ENCODE measurements at regions not wholly inside any gene's neighbourhood (a gene's known extent, or its start where the extent isn't known, plus 50 kb on each side); places are given as distances from the start of the nearest gene placed in this dataset.

- Histone ChIP-seq H3K4me1 (ENCODE audit: control insufficient read depth, insufficient read depth, low read length) (no peaks in the 10 kb centered on the region), H3K4me3 (no peak overlapping the region), H3K27me3 (replicated peaks in 1 of 2; ENCODE audit: control insufficient read depth in 2 of 2, insufficient read depth in 2 of 2, low read length in 1 of 2) (no peaks in the 10 kb centered on the region), H3K27ac (ENCODE audit: control insufficient read depth, insufficient read depth) (no peak overlapping the region), H4K20me1 (ENCODE audit: control insufficient read depth, insufficient read depth) (no peaks in the 10 kb centered on the region), H3K4me2 (ENCODE audit: control insufficient read depth, insufficient read depth) (no peak overlapping the region), H3K79me2 (ENCODE audit: control insufficient read depth, insufficient read depth, low read length) (no peaks in the 10 kb centered on the region), H3K36me3 (ENCODE audit: control insufficient read depth in 2 of 2, insufficient read depth in 2 of 2, low read length in 1 of 2) (no peaks in the 10 kb centered on the region), H3K9ac (ENCODE audit: control insufficient read depth, insufficient read depth, low read length) (no peak overlapping the region), H3K9me3 (replicated peaks; ENCODE audit: control insufficient read depth, insufficient read depth, low read length) (no peaks in the 10 kb centered on the region), H2AFZ (ENCODE audit: control insufficient read depth, low read depth, low read length) (no peak overlapping the region)
- no peak for DNase-seq (ENCODE audit: low read depth, low spot score)
- ChIA-PET RAD21 (ENCODE audit: unreplicated experiment) (interaction anchor here (0.8 kb wide), 1 partner anchor 255 kb away, joined by 3 read pairs; no protein-coding TSS in a partner anchor), CTCF (no interaction called here), SMC1A (ENCODE audit: uncharacterized antibody, unreplicated experiment) (no interaction called here), POLR2A (interaction anchor here (0.6 kb wide), 1 partner anchor 304 kb away, joined by 3 read pairs; no protein-coding TSS in a partner anchor)
- BruUV-seq (replicated peaks): no TSS peak
- intact Hi-C loops (cut with micrococcal nuclease; ENCODE audit: unreplicated experiment) (no loop called here), in situ Hi-C loops (cut with MboI) (no loop called here)
- ATAC-seq: no peak
- FAIRE-seq: no peak
- TF ChIP-seq SMARCA5 (IDR thresholded peaks at IDR 0.05): no peak
- no peak for TF ChIP-seq NKRF (conservative IDR thresholded peaks at IDR 0.05)
- no peak for TF ChIP-seq RELB (IDR thresholded peaks at IDR 0.05; ENCODE audit: low read depth)
- TF ChIP-seq RAD21 (IDR thresholded peaks at IDR 0.05; ENCODE audit: insufficient read depth, low read depth, low read length): no peak
- no peak for TF ChIP-seq ZZZ3 (IDR thresholded peaks at IDR 0.05; ENCODE audit: control insufficient read depth, insufficient read length, low read depth)
- no peak for TF ChIP-seq USF2 (IDR thresholded peaks at IDR 0.05; ENCODE audit: borderline replicate concordance, low read depth, low read length)
- TF ChIP-seq ZNF687 (IDR thresholded peaks at IDR 0.05): no peak
- no peak for TF ChIP-seq RB1 (IDR thresholded peaks at IDR 0.05; ENCODE audit: borderline replicate concordance)
- TF ChIP-seq RFX5 (IDR thresholded peaks at IDR 0.05; ENCODE audit: low read depth, low read length): no peak
- no peak for TF ChIP-seq JUND (IDR thresholded peaks at IDR 0.05; ENCODE audit: low read depth, low read length)
- TF ChIP-seq BRCA1 (IDR thresholded peaks at IDR 0.05; ENCODE audit: low read depth, low read length): no peak
- TF ChIP-seq NR2C2 (IDR thresholded peaks at IDR 0.05; ENCODE audit: borderline replicate concordance, control insufficient read depth, insufficient read length, low read depth): no peak
- TF ChIP-seq STAT3 (IDR thresholded peaks at IDR 0.05; ENCODE audit: low read depth, low read length): no peak
- TF ChIP-seq PBX3 (IDR thresholded peaks at IDR 0.05; ENCODE audit: insufficient replicate concordance, low read depth, low read length): no peak
- TF ChIP-seq TARDBP (IDR thresholded peaks at IDR 0.05; ENCODE audit: borderline replicate concordance): no peak
These were observed 50.8 kb upstream of the KCNJ6 start for GRCh38 chr21:37967036-37967435.
